Thyroid gland (tissue), 4 donors: ENCODE measurements at regions not wholly inside any gene's neighbourhood (a gene's known extent, or its start where the extent isn't known, plus 50 kb on each side); places are given as distances from the start of the nearest gene placed in this dataset.
"Not testable (repeated sequence)": the region's sequence is repeated elsewhere in the genome, so short reads cannot be mapped to it uniquely, and the experiment has no call there.

Experiments
- DNase-seq, 2 donors: peaks; one replicate each; pipeline ENCODE4 v3.0.0-alpha.2; 2019
- H3K27ac ChIP-seq, 3 donors: fragments of 200-600 bp; sonication (generic); 1 replicate in 2 of 3; 2 replicates in 1 of 3; pipeline ENCODE4 v1.5.1; 2016 to 2019; ENCODE audit warnings: mild to moderate bottlenecking in 1 of 3, moderate library complexity in 1 of 3
- H3K27me3 ChIP-seq: fragments of 200-600 bp; sonication (generic); one replicate; pipeline ENCODE4 v1.5.1; 2019
- H3K36me3 ChIP-seq, 2 donors: fragments of 200-600 bp; sonication (generic); one replicate each; pipeline ENCODE4 v1.5.1; 2016 to 2019
- H3K4me1 ChIP-seq, 2 donors: fragments of 200-600 bp; sonication (generic); one replicate each; pipeline ENCODE4 v1.5.1; 2017 to 2019
- H3K4me3 ChIP-seq, 3 donors: fragments of 200-600 bp; sonication (generic); replicated peaks in 1 of 3; 1 replicate in 2 of 3; 2 replicates in 1 of 3; pipeline ENCODE4 v1.5.1; 2016; ENCODE audit warnings: mild to moderate bottlenecking in 1 of 3
- H3K9me3 ChIP-seq: fragments of 200-600 bp; sonication (generic); one replicate; pipeline ENCODE4 v1.5.1; 2017
- CTCF ChIP-seq, 6 experiments: fragments of 200-600 bp in 3 of 6; fragments of 450-650 bp in 3 of 6; sonication (generic) in 3 of 6; IDR thresholded peaks; one replicate each; pipeline ENCODE4 v1.5.1; 2016 to 2019; ENCODE audit warnings: antibody characterized with exemption in 6 of 6, mild to moderate bottlenecking in 2 of 6, inconsistent platforms in 1 of 6, moderate library complexity in 1 of 6
- POLR2A ChIP-seq, 2 donors: fragments of 450-650 bp; IDR thresholded peaks; one replicate each; pipeline ENCODE4 v1.6.1; 2017; ENCODE audit warnings: antibody characterized with exemption in 2 of 2, mild to moderate bottlenecking in 2 of 2, moderate library complexity in 1 of 2
- WGBS, 2 donors: methylation state at CpG; one replicate each; pipeline ENCODE4 v1.1.5; 2017; 5-methylcytosine and 5-hydroxymethylcytosine counted together
- intact Hi-C: fragments of 100-400 bp; cut with DNase I; formaldehyde crosslinking; loops from one replicate; pipeline ENCODE4 v1.15.1; 2023

- no peaks in the 10 kb centered on the region for H3K27me3 ChIP-seq
- no peaks in the 10 kb centered on the region for H3K4me1 ChIP-seq
- 88 to 98% methylated on average over 1 of the region's 1 CpG for WGBS, 2 donors
- no peak for DNase-seq
- no peak overlapping the region for H3K4me3 ChIP-seq
- H3K36me3 ChIP-seq, result no peaks in the 10 kb centered on the region
- H3K9me3 ChIP-seq, result no peaks in the 10 kb centered on the region
- H3K27ac ChIP-seq, result no peak overlapping the region
- TF ChIP-seq CTCF (IDR thresholded peaks at IDR 0.05), result no peak
- no peak for TF ChIP-seq POLR2A (IDR thresholded peaks at IDR 0.05)
- intact Hi-C loops, result no loop called here
These were observed 186.2 kb upstream of the FRMD6 start for GRCh38 chr14:51465486-51465885.

GRCh38 chr14:51467392-51467791 is 184.3 kb upstream of the FRMD6 start:
- H3K9me3 ChIP-seq, H3K4me3 ChIP-seq, H3K4me1 ChIP-seq, intact Hi-C loops, H3K36me3 ChIP-seq, DNase-seq, H3K27ac ChIP-seq, H3K27me3 ChIP-seq: not testable (repeated sequence)
- WGBS, 2 donors, result 92 to 95% methylated on average over 7 to 13 of the region's 23 CpGs

GRCh38 chr14:51468523-51468922 is 183.2 kb upstream of the FRMD6 start:
- WGBS, 2 donors, result 78 to 82% methylated on average over 3 of the region's 3 CpGs

GRCh38 chr14:51472881-51473280 is 178.8 kb upstream of the FRMD6 start:
- WGBS, 2 donors, result 45 to 84% methylated on average over 2 of the region's 2 CpGs
- no peak overlapping the region for H3K27ac ChIP-seq

More at GRCh38 chr14:51468523-51468922, 183.2 kb upstream of the FRMD6 start:
- H3K4me1 ChIP-seq, result no peaks in the 10 kb centered on the region
- H3K9me3 ChIP-seq, result no peaks in the 10 kb centered on the region
- no peak for DNase-seq
- H3K27me3 ChIP-seq, result no peaks in the 10 kb centered on the region
- TF ChIP-seq CTCF (IDR thresholded peaks at IDR 0.05) (no peak), POLR2A (IDR thresholded peaks at IDR 0.05) (no peak)
- intact Hi-C loops, result no loop called here
- H3K27ac ChIP-seq, result no peak overlapping the region
- H3K36me3 ChIP-seq, result no peaks in the 10 kb centered on the region
- no peak overlapping the region for H3K4me3 ChIP-seq

GRCh38 chr14:51473351-51473750 is 178.4 kb upstream of the FRMD6 start:
- WGBS, 2 donors, result 80 to 82% methylated on average over 4 of the region's 4 CpGs
- no peak for TF ChIP-seq POLR2A (IDR thresholded peaks at IDR 0.05)
- TF ChIP-seq CTCF (IDR thresholded peaks at IDR 0.05), result no peak
- H3K27me3 ChIP-seq, result no peaks in the 10 kb centered on the region
- no peaks in the 10 kb centered on the region for H3K36me3 ChIP-seq
- no peaks in the 10 kb centered on the region for H3K4me1 ChIP-seq
- no peak overlapping the region for H3K27ac ChIP-seq
- no peak overlapping the region for H3K4me3 ChIP-seq
- intact Hi-C loops, result no loop called here
- DNase-seq, result no peak
- no peaks in the 10 kb centered on the region for H3K9me3 ChIP-seq

More at GRCh38 chr14:51472881-51473280, 178.8 kb upstream of the FRMD6 start:
- DNase-seq, result no peak
- no peak for TF ChIP-seq POLR2A (IDR thresholded peaks at IDR 0.05)
- TF ChIP-seq CTCF (IDR thresholded peaks at IDR 0.05), result no peak
- Histone ChIP-seq H3K4me1 (no peaks in the 10 kb centered on the region), H3K36me3 (no peaks in the 10 kb centered on the region), H3K9me3 (no peaks in the 10 kb centered on the region), H3K4me3 (no peak overlapping the region), H3K27me3 (no peaks in the 10 kb centered on the region)
- intact Hi-C loops, result no loop called here
